A549 (cell line): ENCODE measurements at regions not wholly inside any gene's neighbourhood (a gene's known extent, or its start where the extent isn't known, plus 50 kb on each side); places are given as distances from the start of the nearest gene placed in this dataset.
"Not testable (repeated sequence)": the region's sequence is repeated elsewhere in the genome, so short reads cannot be mapped to it uniquely, and the experiment has no call there.

Experiments used
- ATAC-seq, 2 experiments: fragments of 200-7000 bp in 1 of 2; fragments of >200 bp in 1 of 2; cut with Nextera tagmentation in 1 of 2; cut with Tn5 transposase in 1 of 2; 3 replicates each; pipeline versions ENCODE4 v1.8.0 to v1.9.1; 2018 to 2020; ENCODE audit warnings: mild to moderate bottlenecking in 1 of 2, moderate library complexity in 1 of 2
- CTCF ChIA-PET: fragments of 300-600 bp; sonication (Branson Sonifier 250); formaldehyde crosslinking; extraction: SDS; loops from one replicate; lab custom pipeline; 2021; ENCODE audit warnings: antibody characterized with exemption, inconsistent platforms; lab: Yijun Ruan, JAX
- POLR2A ChIA-PET: fragments of 350-600 bp; formaldehyde crosslinking; extraction: SDS; loops from one replicate; lab custom pipeline; 2021; ENCODE audit warnings: antibody characterized with exemption, inconsistent platforms; lab: Yijun Ruan, JAX
- DNase-seq, 2 experiments: peaks; one replicate each; pipeline versions ENCODE4 v3.0.0 to v3.0.0-alpha.2; 2011 to 2016; ENCODE audit warnings: low read depth in 1 of 2, low spot score in 1 of 2
- FAIRE-seq: peaks from 2 replicates; lab custom pipeline; 2011; peaks lifted over from hg19 to GRCh38; lab: Jason Lieb, UNC
- H3K27ac ChIP-seq, 2 experiments: fragments of >200 bp; sonication (Bioruptor Twin); formaldehyde crosslinking; 3 replicates each; pipeline ENCODE4 v1.5.1; 2016 to 2017
- H3K4me1 ChIP-seq: fragments of >200 bp; sonication (Bioruptor Twin); formaldehyde crosslinking; 3 replicates; pipeline ENCODE4 v1.6.1; 2016
- H3K4me2 ChIP-seq: fragments of >200 bp; sonication (Bioruptor Twin); formaldehyde crosslinking; 3 replicates; pipeline ENCODE4 v1.6.1; 2016
- H3K4me3 ChIP-seq: fragments of >200 bp; sonication (Bioruptor Twin); formaldehyde crosslinking; 3 replicates; pipeline ENCODE4 v1.5.1; 2016
- H3K9me3 ChIP-seq: fragments of >200 bp; sonication (Bioruptor Twin); formaldehyde crosslinking; 3 replicates; pipeline ENCODE4 v1.6.1; 2016
- CBX2 ChIP-seq: fragments of 200-600 bp; sonication (generic); IDR thresholded peaks from 2 replicates; pipeline ENCODE4 v1.6.1; 2016; ENCODE audit warnings: low read depth, mild to moderate bottlenecking, borderline replicate concordance
- EHF ChIP-seq: fragments of 250-450 bp; sonication (Bioruptor Pico); IDR thresholded peaks from 2 replicates; pipeline ENCODE4 v1.5.0; 2020; ENCODE audit warnings: mild to moderate bottlenecking
- EP300 ChIP-seq, 2 experiments: fragments of >200 bp; sonication (Bioruptor Twin); formaldehyde crosslinking; IDR thresholded peaks; 2 replicates in 1 of 2; 3 replicates in 1 of 2; pipeline ENCODE4 v1.6.1; 2016 to 2017
- ESRRA ChIP-seq: fragments of 150-350 bp; IDR thresholded peaks from 2 replicates; pipeline ENCODE4 v1.6.1; 2014; ENCODE audit warnings: mild to moderate bottlenecking, low read length, borderline replicate concordance
- FOSL2 ChIP-seq, 2 experiments: fragments of 450-650 bp in 1 of 2; fragments of >200 bp in 1 of 2; sonication (Bioruptor Twin) in 1 of 2; formaldehyde crosslinking; IDR thresholded peaks; 2 replicates each; pipeline versions ENCODE4 v1.5.0 to v1.6.1; 2016 to 2020; ENCODE audit warnings: mild to moderate bottlenecking in 1 of 2, moderate library complexity in 1 of 2
- HOXB13 ChIP-seq: fragments of 250-450 bp; sonication (Bioruptor Pico); IDR thresholded peaks from 2 replicates; pipeline ENCODE4 v1.5.0; 2020; ENCODE audit warnings: low read depth, mild to moderate bottlenecking, moderate library complexity
- NFE2L2 ChIP-seq: fragments of 150-350 bp; conservative IDR thresholded peaks from 2 replicates; pipeline ENCODE4 v1.6.1; 2014; ENCODE audit warnings: low read length
- RARB ChIP-seq: fragments of 250-450 bp; sonication (Bioruptor Pico); IDR thresholded peaks from 2 replicates; pipeline ENCODE4 v1.8.0; 2021; ENCODE audit warnings: mild to moderate bottlenecking, moderate library complexity
- RCOR1 ChIP-seq: fragments of 150-350 bp; IDR thresholded peaks from 2 replicates; pipeline ENCODE4 v1.6.1; 2014; ENCODE audit warnings: antibody characterized with exemption, low read length, low read depth
- RNF2 ChIP-seq: fragments of 200-600 bp; sonication (generic); IDR thresholded peaks from 2 replicates; pipeline ENCODE4 v1.6.1; 2016; ENCODE audit warnings: low read depth, mild to moderate bottlenecking, antibody characterized with exemption, moderate library complexity, borderline replicate concordance
- SREBF2 ChIP-seq: fragments of 450-650 bp; IDR thresholded peaks from 2 replicates; pipeline ENCODE4 v1.6.1; 2014; ENCODE audit warnings: mild to moderate bottlenecking, moderate library complexity
- ZFP36 ChIP-seq: fragments of 450-650 bp; IDR thresholded peaks from 2 replicates; pipeline ENCODE4 v1.6.1; 2014; ENCODE audit warnings: borderline replicate concordance; ENCODE audit not compliant: partially characterized antibody
- ZSCAN20 ChIP-seq: fragments of 250-450 bp; sonication (Bioruptor Pico); IDR thresholded peaks from 2 replicates; pipeline ENCODE4 v1.8.0; 2022; ENCODE audit warnings: mild to moderate bottlenecking, moderate library complexity
- WGBS: methylation state at CpG from one replicate; pipeline ENCODE4 v1.1.6; 2017; ENCODE audit errors: missing lambda C conversion rate; 5-methylcytosine and 5-hydroxymethylcytosine counted together
- TF ChIP-seq, protein P1 (sequence below): fragments of >200 bp; sonication (Bioruptor Twin); formaldehyde crosslinking; IDR thresholded peaks from 3 replicates; pipeline ENCODE4 v1.5.1; 2016
- TF ChIP-seq, protein P2 (sequence below): fragments of >200 bp; sonication (Bioruptor Twin); formaldehyde crosslinking; IDR thresholded peaks from 2 replicates; pipeline ENCODE4 v1.6.1; 2016
- TF ChIP-seq, protein P3 (sequence below): fragments of 150-350 bp; IDR thresholded peaks from 2 replicates; pipeline ENCODE4 v1.6.1; 2014; ENCODE audit warnings: low read depth, mild to moderate bottlenecking, low read length

DNA sequence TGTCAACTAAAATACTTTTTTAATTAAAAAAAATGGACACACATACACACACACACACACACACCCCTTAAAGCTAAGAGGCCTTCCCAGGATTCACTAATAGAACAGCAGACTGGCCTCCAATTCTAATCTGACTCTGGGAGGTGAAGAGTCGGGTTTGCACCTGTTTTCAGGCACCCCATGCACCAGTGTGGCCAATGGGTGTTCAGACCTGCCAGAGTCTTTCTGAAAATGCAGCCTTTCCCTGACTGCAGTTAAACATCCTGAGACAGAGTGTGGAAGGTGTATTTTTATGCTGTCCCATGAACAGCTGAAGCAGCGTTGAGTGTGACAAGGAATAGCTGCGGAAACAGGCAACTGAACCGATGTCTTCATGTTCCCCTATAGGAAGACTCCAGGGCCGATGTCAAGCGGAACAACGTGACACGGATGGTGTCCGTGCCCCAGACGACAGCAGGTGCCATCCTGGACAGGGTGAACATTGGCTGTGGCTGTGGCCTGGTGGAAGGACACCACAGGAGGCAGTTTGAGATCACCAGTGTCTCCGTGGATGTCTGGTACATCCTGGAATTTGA is 74.6 kb upstream of the LYZL2 start:
- CTCF ChIA-PET = interaction anchor here (0.9 to 3.0 kb wide), 2 partner anchors 16 to 33 kb away, joined by 3 to 16 read pairs; no protein-coding TSS in a partner anchor
- WGBS = 78% methylated on average over 11 of the region's 11 CpGs

DNA sequence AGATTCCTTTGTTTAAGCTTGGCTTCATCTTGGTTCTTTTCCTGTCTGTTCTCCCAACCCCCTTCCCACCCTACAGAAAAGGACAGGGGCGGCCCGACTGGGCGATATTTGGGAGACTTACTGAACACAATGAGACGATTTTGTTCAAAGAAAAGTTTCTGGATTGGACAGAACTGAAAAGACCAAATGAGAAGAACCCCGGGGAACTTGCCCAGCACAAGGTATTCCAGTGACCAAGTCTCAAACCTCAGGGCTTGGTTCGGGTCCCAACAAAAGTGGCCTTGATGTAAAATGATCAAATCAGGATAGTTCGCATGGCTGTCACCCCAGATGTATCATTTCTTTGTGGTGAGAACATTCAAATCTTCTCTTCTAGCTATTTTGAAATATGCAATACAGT is 73.9 kb upstream of the LYZL2 start:
- H3K27ac ChIP-seq, POLR2A ChIA-PET, H3K4me3 ChIP-seq, H3K4me2 ChIP-seq, H3K9me3 ChIP-seq, ATAC-seq, FAIRE-seq, DNase-seq: not testable (repeated sequence)
- CTCF ChIA-PET = interaction anchor here (1.0 to 3.0 kb wide), 2 partner anchors 16 to 34 kb away, joined by 3 to 16 read pairs; no protein-coding TSS in a partner anchor
- H3K4me1 ChIP-seq = peaks cover 18% of the 10 kb centered on the region
- 93% methylated on average over 7 of the region's 7 CpGs for WGBS

More for the DNA sequence above, 74.6 kb upstream of the LYZL2 start:
- H3K4me3 ChIP-seq = no peak overlapping the region
- H3K9me3 ChIP-seq = no peaks in the 10 kb centered on the region
- DNase-seq (no peak), FAIRE-seq (no peak), ATAC-seq (no peak)
- no peak overlapping the region for H3K4me2 ChIP-seq
- H3K4me1 ChIP-seq = peaks cover 18% of the 10 kb centered on the region
- POLR2A ChIA-PET = no interaction called here
- no peak for TF ChIP-seq FOSL2 (IDR thresholded peaks at IDR 0.05)
- TF ChIP-seq FOSL2 (CRISPR knock-in tag; IDR thresholded peaks at IDR 0.05) = no peak
- TF ChIP-seq, protein P1, sequence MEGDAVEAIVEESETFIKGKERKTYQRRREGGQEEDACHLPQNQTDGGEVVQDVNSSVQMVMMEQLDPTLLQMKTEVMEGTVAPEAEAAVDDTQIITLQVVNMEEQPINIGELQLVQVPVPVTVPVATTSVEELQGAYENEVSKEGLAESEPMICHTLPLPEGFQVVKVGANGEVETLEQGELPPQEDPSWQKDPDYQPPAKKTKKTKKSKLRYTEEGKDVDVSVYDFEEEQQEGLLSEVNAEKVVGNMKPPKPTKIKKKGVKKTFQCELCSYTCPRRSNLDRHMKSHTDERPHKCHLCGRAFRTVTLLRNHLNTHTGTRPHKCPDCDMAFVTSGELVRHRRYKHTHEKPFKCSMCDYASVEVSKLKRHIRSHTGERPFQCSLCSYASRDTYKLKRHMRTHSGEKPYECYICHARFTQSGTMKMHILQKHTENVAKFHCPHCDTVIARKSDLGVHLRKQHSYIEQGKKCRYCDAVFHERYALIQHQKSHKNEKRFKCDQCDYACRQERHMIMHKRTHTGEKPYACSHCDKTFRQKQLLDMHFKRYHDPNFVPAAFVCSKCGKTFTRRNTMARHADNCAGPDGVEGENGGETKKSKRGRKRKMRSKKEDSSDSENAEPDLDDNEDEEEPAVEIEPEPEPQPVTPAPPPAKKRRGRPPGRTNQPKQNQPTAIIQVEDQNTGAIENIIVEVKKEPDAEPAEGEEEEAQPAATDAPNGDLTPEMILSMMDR = no peak
- no peak for TF ChIP-seq ZFP36
- no peak for TF ChIP-seq SREBF2
- TF ChIP-seq, protein P2, sequence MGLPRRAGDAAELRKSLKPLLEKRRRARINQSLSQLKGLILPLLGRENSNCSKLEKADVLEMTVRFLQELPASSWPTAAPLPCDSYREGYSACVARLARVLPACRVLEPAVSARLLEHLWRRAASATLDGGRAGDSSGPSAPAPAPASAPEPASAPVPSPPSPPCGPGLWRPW = no peak
- TF ChIP-seq, protein P3, sequence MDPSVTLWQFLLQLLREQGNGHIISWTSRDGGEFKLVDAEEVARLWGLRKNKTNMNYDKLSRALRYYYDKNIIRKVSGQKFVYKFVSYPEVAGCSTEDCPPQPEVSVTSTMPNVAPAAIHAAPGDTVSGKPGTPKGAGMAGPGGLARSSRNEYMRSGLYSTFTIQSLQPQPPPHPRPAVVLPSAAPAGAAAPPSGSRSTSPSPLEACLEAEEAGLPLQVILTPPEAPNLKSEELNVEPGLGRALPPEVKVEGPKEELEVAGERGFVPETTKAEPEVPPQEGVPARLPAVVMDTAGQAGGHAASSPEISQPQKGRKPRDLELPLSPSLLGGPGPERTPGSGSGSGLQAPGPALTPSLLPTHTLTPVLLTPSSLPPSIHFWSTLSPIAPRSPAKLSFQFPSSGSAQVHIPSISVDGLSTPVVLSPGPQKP = no peak
- no peak for TF ChIP-seq ESRRA
- TF ChIP-seq ZSCAN20 (CRISPR knock-in tag) = no peak
- no peak for TF ChIP-seq RNF2
- H3K27ac ChIP-seq = 0 out of 6 replicates have a peak overlapping the region, but pooled peaks of 1 of the 2 experiments have one; percentile 22

DNA sequence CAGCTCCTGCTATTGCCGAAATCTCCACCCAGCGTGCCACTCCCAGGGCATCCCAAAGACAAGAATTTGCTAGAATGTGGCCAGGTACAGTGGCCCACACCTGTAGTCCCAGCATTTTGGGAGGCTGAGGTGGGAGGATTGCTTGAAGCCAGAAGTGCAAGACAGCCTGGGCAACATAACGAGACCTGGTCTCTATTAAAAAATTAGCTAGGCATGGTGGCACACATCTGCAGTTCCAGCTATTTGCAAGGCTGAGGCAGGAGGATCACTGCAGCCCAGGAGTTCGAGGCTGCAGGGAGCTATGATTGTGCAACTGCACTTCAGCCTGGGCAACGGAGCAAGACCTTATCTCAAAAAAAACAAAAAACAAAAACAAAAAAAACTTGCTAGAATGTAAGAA is 73.3 kb upstream of the LYZL2 start:
- ATAC-seq (no peak), DNase-seq (no peak), FAIRE-seq (no peak)
- Histone ChIP-seq H3K4me1 (peaks cover 18% of the 10 kb centered on the region), H3K4me2 (no peak overlapping the region), H3K9me3 (no peaks in the 10 kb centered on the region), H3K27ac (peak overlapping the region in 1 of 2 experiments; percentile 65; a peak in 1 of 6 replicates), H3K4me3 (no peak overlapping the region)
- 71% methylated on average over 5 of the region's 5 CpGs for WGBS
- POLR2A ChIA-PET = no interaction called here
- CTCF ChIA-PET = interaction anchor here (1.0 to 3.0 kb wide), 4 partner anchors 10 to 34 kb away, joined by 3 to 16 read pairs (median 4); no protein-coding TSS in a partner anchor
- no peak for TF ChIP-seq HOXB13 (CRISPR knock-in tag)

DNA sequence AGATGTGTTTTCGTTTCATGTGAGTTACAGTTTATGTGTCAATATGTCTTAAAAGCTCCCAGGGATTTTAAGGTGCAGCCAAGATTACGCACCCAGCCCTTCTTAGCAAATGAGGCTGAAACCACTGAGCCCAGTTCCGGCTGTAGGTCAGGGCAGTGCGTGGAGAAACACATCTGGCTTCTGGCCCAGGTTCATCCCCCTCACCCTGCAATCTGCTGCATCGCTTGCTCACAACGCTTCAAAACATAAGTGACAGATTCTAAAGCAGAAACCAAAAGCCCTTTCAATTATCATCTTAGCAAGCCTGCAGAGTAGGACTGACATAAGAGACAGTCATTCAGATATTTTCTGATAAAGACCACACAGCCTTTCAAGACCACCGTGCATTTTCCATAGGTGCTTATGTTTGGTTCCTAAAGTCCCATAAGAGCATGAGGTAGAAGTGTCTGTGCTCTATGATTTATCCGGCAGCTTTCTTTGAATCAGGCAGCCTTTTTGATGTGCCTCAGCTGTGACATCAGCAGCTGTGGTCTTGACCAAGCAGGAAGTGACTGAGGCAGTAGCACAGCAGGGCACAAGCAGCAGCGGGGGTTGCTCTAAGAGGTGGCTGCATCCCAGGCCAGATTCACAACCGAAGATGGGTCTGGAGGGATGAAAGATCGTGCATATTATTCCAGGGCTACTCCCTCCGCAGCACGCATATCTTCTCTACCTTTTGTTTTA is 72.1 kb upstream of the LYZL2 start:
- ATAC-seq (peak; percentile 62 to 71; a peak in 5 of 6 replicates), FAIRE-seq (no peak), DNase-seq (peak in 1 of 2 experiments; percentile 57)
- Histone ChIP-seq H3K4me3 (no peak overlapping the region), H3K4me1 (peaks cover 18% of the 10 kb centered on the region), H3K9me3 (no peaks in the 10 kb centered on the region), H3K27ac (peak overlapping the region; percentile 6 to 65; a peak in 4 of 6 replicates), H3K4me2 (peak overlapping the region; percentile 37)
- CTCF ChIA-PET = interaction anchor here (1.3 to 3.0 kb wide), 2 partner anchors 14 to 31 kb away, joined by 5 to 16 read pairs; no protein-coding TSS in a partner anchor
- no peak for TF ChIP-seq FOSL2 (IDR thresholded peaks at IDR 0.05)
- 0 out of 2 replicates have a peak, but pooled peaks have one; percentile 5 for TF ChIP-seq FOSL2 (CRISPR knock-in tag; IDR thresholded peaks at IDR 0.05)
- TF ChIP-seq RARB (CRISPR knock-in tag) = no peak
- TF ChIP-seq NFE2L2 = no peak
- no peak for TF ChIP-seq RCOR1
- TF ChIP-seq CBX2 = no peak
- TF ChIP-seq EHF (CRISPR knock-in tag) = no peak
- no peak for TF ChIP-seq RNF2
- TF ChIP-seq EP300 (IDR thresholded peaks at IDR 0.05) = peak in 1 of 2 experiments; percentile 38; a peak in 1 of 5 replicates
- 53% methylated on average over 13 of the region's 13 CpGs for WGBS
- POLR2A ChIA-PET = interaction anchor here (1.4 kb wide), 1 partner anchor 35 kb away, joined by 3 read pairs; no protein-coding TSS in a partner anchor
